GM18909 (cell line): ENCODE measurements at regions not wholly inside any gene's neighbourhood (a gene's known extent, or its start where the extent isn't known, plus 50 kb on each side); places are given as distances from the start of the nearest gene placed in this dataset.

Experiments used
- ATAC-seq: cut with Tn5 transposase; IDR thresholded peaks from one replicate; pipeline ENCODE4 v1.9.1; 2021; ENCODE audit warnings: mild to moderate bottlenecking; ENCODE audit not compliant: unreplicated experiment, poor library complexity

DNA sequence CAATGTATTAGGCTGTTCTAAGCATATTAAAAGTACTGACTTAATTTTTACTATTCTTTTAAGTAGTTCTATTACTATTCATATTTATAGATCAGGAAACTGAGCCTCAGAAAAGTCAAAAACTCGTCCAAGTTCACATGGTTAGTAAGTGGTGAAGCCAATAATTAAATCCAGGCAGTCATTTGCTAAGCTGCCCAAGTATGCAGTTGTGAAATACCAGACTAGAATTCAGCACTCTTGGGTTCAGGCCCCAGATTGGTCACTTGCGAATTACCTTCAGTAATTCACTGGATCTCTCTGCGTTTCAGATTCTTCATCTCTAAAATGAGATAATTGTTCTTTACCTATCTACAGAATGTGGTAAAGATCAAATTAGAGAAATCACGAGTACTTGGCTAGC is 161.9 kb upstream of the CADPS start:
- ATAC-seq = no peak

DNA sequence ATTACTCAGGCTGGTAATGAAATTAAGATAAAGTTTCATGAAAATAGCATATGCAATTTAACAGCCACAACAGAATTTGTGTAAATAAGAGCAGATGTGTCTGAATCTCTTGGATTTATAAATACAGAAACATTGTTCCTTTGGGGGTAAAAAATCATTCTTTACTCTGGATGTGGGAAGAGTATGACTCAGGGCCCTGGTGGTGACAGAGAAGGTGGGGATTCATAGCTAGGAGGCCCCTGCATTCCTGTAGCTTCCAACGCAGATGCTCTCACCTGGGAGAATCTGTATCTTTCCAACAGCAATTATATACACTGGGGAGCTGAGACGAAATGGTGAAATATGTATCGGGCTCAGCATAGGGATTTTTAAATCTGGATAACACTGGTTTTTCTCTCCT is 167.6 kb upstream of the CADPS start:
- ATAC-seq = no peak

DNA sequence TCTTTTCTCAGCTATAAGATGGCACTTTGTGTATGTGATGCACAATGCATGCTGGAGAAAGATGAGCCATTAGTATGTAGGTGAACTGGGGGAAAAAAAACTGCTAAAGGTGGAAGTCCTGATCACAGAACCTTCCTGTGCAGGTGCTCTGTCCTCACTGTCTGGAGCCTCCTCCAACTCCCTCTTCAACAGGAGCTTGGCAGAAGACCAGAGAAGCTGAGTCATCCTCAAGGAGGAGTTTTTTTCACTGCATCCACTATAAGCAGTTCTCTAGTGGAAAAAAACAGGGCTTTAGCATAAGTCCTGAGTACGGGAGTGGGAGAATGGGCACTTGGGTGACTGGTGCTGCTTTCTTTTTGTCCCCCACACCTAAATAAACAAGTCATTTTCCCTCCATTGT is 168.4 kb upstream of the CADPS start:
- ATAC-seq = no peak

DNA sequence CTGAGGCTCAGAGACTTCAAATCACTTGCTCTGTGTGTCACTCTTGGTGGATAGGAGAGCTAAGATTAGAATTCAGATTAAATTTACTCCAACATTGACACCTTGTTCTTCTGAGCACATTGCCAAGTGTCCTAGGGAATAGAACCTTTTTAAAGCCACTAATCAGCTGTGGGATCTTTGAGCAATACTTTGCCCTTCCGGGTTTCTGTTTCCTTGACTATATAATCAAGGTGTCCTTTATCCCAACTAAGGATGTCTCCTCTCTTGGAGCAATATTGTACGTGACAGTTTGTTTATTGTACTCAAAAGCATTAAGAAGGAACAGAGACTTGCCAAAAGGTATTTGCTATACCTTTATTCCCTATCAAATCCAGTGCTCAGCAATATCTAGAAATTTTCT is 170.9 kb upstream of the CADPS start:
- ATAC-seq = no peak

DNA sequence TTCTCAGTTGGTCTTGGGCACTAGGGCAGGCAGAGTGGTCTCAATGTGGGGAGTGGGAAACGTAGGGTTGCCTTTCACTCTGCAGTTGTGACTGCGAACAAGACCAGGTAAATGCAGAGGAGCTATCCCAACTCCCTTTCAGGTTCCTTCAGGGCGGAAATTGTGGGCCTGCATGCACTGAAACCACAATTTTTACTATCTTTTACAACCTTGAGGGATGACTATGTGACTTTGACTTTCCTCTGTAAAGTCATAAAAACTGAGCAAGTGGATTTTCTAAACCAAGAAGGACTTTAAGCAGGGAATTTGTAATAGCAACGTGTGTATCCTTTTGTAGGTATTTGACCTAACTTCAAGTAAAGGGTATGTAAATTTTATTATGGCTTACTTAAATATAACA is 171.4 kb upstream of the CADPS start:
- ATAC-seq = no peak

DNA sequence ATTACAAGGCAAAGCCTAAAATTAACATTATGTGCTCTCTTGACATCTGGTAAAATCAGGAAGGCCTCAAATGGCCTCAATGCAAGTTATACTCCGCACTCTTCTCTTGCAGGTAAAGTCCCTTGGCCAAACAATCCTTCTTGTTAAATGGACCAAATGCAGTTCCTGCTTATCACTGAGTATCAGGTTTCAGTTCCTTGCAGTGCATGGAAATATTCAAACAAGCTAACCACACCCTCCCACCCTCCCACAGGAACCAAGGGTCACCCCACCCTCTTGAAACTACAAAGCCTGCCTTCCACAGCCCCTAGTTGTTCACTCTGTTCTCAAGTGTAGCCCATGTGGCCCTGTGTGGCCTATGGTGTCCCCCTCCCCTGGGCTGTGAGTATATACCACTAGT is 171.9 kb upstream of the CADPS start:
- ATAC-seq = no peak

DNA sequence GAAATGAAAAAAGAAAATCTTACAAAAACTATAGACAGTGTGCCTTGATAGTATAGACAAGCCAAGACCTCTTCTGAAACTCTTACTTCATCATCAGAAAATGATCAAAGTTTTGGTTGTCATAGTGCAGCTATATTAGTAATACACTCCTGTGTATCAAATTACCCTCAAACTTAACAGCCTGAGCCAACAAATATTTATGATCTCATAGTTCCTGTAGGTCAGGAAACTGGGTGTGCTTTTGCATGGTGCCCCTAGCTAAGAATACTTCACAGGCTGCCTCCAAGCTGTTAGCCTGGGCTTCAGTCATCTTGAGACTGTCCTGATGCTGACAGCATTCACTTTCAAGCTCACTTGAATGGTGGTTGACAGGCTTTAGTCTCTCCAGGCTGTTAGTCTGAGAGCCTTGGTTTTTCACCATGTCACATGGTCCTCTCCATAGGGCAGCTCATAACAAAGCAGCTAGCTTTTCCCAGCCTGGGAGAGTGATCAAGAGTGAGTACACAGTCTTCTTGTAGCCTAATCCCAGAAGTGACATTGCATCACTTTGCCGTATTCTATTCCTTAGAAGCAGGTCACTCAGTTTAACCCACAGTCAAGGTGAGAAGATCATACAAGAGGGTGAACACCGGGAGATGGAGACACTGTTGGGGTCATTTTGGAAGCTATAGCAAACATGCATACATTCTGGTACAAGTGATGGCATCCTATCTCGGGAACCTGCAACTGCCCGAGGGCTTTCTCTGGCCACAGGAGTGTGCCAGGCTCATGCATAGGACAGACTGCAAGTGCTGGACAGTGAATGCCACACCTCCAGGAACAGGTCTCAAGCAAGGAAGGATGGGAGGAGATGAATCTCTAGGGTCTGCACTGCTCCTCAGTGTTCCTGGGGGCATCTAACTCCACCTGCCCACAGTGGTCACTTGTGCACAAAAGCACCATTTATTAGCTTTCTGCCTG is 173.4 kb upstream of the CADPS start:
- no peak for ATAC-seq

DNA sequence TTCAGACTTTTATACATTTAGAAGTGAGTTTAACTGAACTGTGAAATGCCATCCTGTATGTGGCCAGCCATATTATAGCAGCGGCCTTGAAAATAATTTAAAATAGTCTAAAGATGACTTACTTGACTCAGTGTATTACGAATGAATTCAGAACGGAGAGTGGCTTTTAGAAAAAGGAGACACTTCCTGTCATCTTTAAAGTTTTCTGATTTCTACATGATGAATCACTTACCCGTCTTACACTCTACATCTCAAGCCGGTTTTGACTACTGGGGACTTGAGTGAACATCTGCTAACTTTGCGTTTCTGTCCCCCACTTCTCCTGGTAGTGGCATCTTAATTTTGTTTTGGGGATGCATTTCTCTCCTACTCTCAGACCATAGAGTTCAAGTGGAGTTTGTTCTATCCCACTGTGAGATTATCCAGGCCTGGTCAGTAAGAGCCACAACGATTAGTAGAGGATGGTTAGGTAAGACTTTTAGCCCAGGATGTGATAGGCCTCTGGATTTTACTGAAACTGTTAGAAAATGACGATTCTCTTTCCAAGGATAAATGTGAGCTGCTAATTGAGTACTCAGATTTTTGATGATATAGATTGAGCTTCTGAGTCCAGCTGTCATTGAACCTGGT is 175.4 kb upstream of the CADPS start:
- ATAC-seq = no peak

DNA sequence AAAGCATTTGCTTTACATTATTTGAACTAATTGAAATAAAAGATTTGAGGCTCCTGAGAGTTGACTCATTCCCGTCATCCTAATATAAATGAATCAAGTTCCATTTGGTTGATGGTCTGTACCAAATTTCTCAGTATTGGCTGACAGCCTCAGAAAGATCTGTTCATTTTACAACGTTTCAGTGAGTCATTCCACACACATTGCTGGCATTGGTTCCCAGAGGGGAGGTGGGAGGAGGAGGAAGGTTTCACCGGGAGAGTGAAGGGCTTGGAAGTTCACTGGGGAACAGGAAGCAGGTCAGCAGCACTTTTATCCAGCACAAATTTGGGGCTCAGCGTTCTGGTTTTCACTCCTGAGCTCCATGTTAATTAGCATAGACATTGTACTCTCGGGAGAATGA is 176.7 kb upstream of the CADPS start:
- no peak for ATAC-seq

DNA sequence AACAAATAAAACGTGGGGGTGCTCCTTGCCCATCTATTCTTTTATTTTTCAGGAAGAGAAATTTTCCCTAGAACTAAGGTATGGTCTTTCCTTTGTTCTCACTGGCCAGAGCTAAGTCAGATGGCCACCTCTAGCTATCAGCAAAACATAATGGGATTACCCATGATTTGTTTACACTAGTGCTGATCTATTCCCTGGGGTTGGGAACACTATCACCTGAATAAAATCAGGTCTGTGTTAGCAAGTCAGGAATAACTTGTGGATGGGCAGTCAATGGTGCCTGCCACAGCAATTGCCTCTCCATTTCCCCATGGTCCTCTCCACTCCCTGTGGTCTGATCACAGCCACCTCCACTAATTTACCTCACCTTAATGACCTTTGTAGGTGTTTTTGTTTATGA is 181.7 kb upstream of the CADPS start:
- no peak for ATAC-seq

DNA sequence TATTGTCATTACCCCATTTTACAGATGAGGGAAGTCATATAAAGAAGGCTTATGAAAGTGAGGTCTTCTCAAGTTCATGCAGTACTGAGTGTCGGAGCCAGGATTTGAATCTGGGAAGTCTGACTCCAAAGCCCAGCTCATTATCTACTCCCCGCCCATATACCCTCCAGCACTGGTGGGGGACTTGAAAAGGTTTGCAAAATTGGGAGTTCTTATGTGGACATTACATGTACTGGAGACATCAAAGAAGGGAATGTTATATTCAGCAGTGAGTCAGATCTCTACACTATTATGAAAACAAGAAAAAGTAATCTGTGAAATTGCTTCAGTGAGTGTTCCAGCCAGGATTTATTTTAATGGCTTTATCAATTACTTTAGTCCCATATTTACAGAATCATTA is 185.2 kb upstream of the CADPS start:
- ATAC-seq = no peak

DNA sequence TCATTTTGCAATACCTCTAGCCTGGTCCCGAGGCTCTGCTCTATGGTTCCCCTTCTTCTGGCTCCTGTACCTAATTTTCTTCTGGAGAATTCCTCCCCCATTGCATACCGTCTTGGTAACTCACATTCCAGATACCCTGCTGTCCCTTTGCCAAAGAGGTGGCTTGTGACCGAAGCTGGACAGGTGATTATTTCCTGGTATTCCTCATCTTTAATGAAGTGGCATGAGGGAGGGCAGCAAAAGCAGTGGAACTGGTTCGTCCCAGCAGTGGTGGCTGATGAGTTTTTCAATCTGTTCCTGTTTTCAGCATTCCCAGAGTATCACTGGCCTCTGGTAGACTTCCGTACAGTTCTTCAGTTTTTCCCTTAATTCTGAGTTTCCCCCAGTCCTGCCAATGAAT is 186.2 kb upstream of the CADPS start:
- ATAC-seq = no peak

DNA sequence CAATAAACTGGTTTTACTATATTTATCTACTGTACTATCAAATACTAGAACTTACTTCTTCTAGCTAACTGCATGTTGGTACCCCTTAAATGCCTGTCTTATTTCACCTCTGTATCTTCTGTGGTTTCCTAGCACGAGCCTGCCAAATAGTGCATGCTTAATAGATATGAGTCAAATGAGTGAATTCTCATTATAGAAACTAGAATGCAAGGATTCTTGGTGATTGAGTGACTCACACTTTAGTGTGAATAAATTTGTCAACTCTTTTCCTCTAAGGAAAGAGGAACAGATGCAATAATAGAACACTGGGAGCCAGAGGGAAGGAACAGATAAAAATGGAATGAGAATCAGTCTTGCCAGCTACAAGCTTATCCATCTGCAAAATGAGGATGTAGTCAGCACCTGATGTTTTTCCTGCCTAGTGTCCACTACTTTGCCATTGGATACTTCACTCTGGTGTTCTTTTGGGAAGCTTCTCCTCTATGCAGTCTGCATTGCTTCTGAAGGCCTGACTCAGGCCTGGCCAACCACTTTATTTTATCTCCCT is 189.1 kb upstream of the CADPS start:
- no peak for ATAC-seq

DNA sequence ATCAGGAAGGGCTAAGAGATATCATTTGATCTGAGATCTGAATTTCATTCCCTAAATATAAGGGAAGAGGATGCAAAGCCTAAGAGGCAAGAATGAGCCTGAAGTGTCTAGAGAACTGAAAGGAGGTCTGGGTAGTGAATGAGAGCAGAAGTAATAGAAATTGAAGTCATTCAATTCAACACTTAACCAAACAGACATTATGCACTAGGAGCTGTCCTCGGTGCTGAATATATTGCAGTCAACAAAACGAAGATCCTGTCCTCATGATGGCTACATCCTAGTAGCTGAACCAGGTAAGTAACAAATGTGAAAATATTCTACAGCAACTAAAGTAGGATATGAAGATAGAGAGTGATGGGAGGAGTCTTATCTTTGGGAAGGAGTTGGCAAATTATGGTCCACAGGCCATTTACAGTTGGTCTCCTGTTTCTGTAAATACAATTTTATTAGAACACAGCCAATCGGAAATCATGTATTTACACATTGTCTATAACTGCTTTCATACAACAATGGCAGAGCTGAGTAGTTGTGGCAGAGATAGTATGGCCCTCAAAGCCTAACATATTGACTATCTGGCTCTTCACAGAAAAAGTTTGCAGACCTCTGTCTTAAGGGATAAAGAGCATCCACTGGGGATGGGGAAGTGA is 192.9 kb upstream of the CADPS start:
- no peak for ATAC-seq

DNA sequence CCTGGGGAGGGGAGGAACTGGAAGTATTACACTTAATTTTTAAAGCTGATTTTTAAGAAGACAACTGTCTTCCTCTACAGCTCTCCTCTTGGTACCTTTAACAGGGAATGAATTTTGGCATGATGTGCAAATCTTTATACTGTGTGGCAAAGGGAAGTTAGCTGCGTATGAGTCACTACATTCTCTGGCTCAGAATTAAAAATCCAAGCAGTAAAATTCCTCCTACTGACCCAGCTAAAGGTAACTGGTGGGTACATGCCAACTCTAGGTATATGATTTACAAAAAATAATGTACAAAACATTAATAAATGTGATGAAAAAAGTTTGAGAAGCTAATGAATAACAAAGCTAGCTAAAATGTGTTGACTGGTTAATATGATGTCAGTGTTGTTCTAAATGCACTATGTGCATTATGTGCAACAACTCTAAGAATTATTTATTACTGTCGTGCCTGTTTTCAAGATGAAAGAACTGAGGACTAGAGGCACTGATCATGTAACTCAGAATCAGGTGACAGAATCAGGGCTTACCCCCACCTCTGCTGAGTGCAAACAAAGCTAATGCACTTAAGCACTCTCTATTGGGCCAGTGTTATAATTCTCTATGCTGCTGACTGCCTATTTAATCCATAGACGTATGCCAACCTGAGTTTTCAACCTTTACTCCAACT is 194.7 kb upstream of the CADPS start:
- ATAC-seq = no peak

DNA sequence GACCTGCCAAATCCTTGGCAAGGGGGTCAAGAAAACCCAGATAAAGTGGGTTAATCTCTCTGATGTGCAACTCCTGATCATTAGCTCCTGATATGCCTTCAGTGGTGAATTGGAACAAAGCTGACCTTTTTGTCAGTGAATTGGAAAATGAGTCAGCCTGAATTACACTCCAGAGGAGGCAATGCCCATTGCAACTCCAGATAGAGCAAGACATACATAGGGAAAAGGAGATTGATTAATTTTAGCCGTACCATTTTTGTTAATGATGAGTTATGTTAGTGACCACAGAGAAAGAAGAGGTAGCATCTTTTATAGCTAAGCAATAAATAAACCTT is 195.2 kb upstream of the CADPS start:
- ATAC-seq = no peak

DNA sequence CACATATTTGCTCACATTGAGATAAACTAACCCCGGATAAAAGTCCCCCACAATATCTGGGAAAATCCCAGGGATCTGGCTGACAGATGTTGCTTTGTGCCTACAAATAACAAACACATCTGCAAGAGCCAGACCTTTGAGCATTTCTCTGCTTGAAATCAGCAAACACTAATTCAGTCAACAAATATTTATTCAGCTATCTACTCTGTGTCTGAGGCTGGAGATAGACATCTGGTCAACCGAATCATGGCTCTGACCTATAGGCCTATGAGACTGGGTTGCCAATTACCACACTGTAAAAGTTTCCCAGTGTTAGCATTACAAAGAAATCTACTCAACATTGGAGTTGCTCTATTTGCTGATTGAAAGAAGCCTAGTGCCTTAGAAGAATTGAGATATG is 201.1 kb upstream of the CADPS start:
- no peak for ATAC-seq

DNA sequence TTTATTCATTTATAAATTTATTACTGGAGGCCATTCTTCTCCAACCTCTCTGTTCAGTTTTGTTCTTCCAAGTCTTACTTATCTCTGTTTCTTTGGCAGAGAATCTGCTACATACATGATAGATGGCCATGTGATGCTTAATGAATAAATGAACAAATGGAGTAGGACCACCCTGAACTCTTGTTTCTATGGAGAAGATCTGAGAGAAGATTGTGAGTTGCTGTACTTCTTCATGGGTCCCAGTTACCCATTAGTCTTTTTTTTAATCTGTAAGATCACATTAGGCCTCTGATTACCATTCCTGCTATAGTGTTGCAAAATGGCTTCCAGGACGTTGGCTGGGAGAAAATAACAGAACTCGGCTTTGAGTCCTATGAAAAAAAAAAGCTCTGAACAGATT is 191.9 kb upstream of the SYNPR start:
- no peak for ATAC-seq

DNA sequence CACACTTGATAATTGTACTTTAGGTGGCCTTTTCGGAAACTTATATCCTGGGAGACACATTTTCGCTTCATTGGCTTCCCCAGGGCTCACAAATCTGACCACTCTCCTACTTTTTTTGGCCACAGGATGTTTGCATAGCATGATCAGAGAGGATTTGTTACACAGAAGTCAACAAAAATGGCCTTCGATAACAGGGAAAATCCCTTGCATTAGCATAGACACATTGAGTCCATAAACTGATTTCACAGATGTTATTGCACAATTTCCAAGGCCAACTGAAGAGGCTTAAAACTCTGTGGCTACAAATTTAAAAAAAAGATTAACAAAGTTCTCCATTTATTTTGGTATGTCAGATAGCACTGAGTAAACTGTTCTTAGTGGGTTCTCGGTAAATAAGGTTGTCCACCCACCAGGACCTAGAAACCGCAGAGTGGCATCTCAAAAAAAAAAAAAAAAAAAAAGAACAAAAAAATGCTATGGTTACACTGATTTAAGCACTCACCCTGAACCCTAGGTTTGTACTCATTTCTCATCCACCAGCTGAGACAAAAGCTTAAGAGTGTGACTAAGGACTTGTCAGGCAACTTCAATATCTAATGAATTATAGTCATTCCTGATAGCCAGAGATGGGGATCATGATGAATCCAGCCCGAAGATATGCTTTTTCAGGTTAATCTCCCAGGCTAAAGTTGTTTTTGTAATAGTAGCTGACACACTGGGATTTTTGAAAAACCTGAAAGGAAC is 188.9 kb upstream of the SYNPR start:
- no peak for ATAC-seq

DNA sequence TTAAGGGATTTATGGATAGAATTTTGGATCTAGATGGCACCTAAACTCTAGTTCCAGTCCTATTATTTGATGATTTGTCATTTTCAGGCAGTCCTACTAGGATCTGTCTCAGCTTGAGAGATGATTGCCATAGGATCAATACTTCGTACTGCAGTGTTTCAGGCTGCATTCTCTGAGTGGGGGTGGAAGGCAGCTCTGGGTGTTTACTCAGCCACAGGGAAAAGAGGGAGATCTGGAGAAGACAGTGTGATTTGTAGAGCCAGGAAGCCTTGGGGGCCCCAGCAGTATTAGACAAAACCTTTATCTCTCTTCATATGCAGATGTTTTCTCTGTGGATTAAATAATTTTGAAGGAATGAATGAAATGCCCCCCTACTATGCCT is 188.4 kb upstream of the SYNPR start:
- ATAC-seq = no peak
